Keratinocyte (primary cell): ENCODE measurements at regions not wholly inside any gene's neighbourhood (a gene's known extent, or its start where the extent isn't known, plus 50 kb on each side); places are given as distances from the start of the nearest gene placed in this dataset.

Experiments used
- CTCF ChIP-seq, 3 experiments: IDR thresholded peaks in 1 of 3; conservative IDR thresholded peaks in 1 of 3; optimal IDR thresholded peaks in 1 of 3; 2 replicates in 2 of 3; 3 replicates in 1 of 3; pipeline versions ENCODE3 to v1.5.1; 2011; ENCODE audit warnings: low read length in 3 of 3, mild to moderate bottlenecking in 3 of 3, moderate library complexity in 2 of 3, control low read depth in 1 of 3, inconsistent platforms in 1 of 3; ENCODE audit not compliant: insufficient read depth in 2 of 3; ENCODE audit errors: extremely low read depth in 1 of 3
- EZH2 ChIP-seq: IDR thresholded peaks from one replicate; pipeline ENCODE4 v1.6.1; 2012; ENCODE audit warnings: inconsistent platforms, mild to moderate bottlenecking, low read length, moderate library complexity

GRCh38 chr5:142446960-142447279 is 122.1 kb upstream of the SPRY4 start:
- no peak for TF ChIP-seq CTCF (optimal IDR thresholded peaks at IDR 0.05 in 1 of 3, IDR thresholded peaks at IDR 0.05 in 1 of 3, conservative IDR thresholded peaks at IDR 0.05 in 1 of 3; ENCODE audit: extremely low read depth in 1 of 3, insufficient read depth in 2 of 3, low read length in 3 of 3)
- no peak for TF ChIP-seq EZH2
